ENCODE measurements at regions not wholly inside any gene's neighbourhood (a gene's known extent, or its start where the extent isn't known, plus 50 kb on each side); places are given as distances from the start of the nearest gene placed in this dataset.

DNA sequence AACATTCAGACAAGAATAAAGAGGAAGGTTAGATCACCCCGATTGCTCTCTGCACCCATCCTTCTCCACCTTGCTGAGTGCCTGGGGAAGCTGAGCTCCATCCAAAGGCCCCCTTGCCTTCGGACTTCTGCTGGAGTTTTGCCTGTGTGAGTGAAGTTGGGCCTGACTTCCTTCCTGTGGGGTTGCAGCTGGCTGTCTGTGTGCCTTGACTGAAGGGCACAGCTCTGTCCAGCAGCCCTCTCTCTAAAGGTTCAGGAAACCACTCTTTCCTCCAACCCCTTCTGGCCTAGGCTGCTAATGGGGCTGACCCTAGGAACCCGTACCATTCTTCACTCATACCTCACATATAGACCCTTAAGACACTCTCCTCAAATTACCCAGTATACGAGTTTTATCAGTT is 173.4 kb upstream of the HMCN1 start:
- Mint-ChIP-seq H3K27ac (ENCODE audit: unreplicated experiment) (no peak overlapping the region), H3K36me3 (ENCODE audit: low read depth) (peaks cover 1% of the 10 kb centered on the region), H3K9me3 (ENCODE audit: low read depth) (peaks cover 6% of the 10 kb centered on the region), H3K4me3 (ENCODE audit: unreplicated experiment) (no peak overlapping the region), H3K4me1 (ENCODE audit: low read depth) (peaks cover 62% of the 10 kb centered on the region), H3K27me3 (ENCODE audit: low read depth) (no peaks in the 10 kb centered on the region)
- DNase-seq (ENCODE audit: low spot score), result no peak
- no peak for TF ChIP-seq CTCF (IDR thresholded peaks at IDR 0.05)

GRCh38 chr1:185559684-185560331 is 174.4 kb upstream of the HMCN1 start:
- Mint-ChIP-seq H3K9me3 (ENCODE audit: low read depth) (peaks cover 6% of the 10 kb centered on the region), H3K4me3 (ENCODE audit: unreplicated experiment) (no peak overlapping the region), H3K4me1 (ENCODE audit: low read depth) (peaks cover 53% of the 10 kb centered on the region), H3K36me3 (ENCODE audit: low read depth) (peaks cover 1% of the 10 kb centered on the region), H3K27ac (ENCODE audit: unreplicated experiment) (no peak overlapping the region), H3K27me3 (ENCODE audit: low read depth) (no peaks in the 10 kb centered on the region)
- no peak for DNase-seq (ENCODE audit: low spot score)
- TF ChIP-seq CTCF (IDR thresholded peaks at IDR 0.05), result peak; percentile 59

DNA sequence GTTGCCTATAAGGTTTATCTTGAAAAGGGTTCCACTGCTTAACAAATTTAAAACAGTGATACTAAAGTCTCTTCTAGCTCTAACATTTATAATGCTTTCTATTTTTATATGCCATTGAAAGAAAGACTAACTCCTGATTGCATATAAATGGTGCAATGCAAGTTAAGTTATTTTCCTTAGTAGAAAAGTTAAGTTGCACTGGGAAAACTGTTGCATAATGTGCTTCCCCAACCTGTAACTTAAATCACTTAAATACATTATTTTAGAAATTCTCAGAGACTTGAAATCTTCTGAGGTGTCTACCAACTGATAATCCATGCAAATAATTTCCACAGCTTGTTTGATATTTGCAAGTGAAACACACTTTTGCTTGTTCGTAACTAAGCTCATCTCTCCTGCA is 175.0 kb upstream of the HMCN1 start:
- Mint-ChIP-seq H3K4me1 (ENCODE audit: low read depth) (peaks cover 51% of the 10 kb centered on the region), H3K9me3 (ENCODE audit: low read depth) (peaks cover 6% of the 10 kb centered on the region), H3K36me3 (ENCODE audit: low read depth) (peaks cover 1% of the 10 kb centered on the region), H3K27ac (ENCODE audit: unreplicated experiment) (no peak overlapping the region), H3K4me3 (ENCODE audit: unreplicated experiment) (no peak overlapping the region), H3K27me3 (ENCODE audit: low read depth) (no peaks in the 10 kb centered on the region)
- no peak for DNase-seq (ENCODE audit: low spot score)
- no peak for TF ChIP-seq CTCF (IDR thresholded peaks at IDR 0.05)

GRCh38 chr1:185556561-185556960 is 177.6 kb upstream of the HMCN1 start:
- Mint-ChIP-seq H3K27me3 (ENCODE audit: low read depth) (no peaks in the 10 kb centered on the region), H3K36me3 (ENCODE audit: low read depth) (peaks cover 1% of the 10 kb centered on the region), H3K4me3 (ENCODE audit: unreplicated experiment) (no peak overlapping the region), H3K9me3 (ENCODE audit: low read depth) (peaks cover 10% of the 10 kb centered on the region), H3K4me1 (ENCODE audit: low read depth) (peaks cover 38% of the 10 kb centered on the region), H3K27ac (ENCODE audit: unreplicated experiment) (peak overlapping the region; percentile 18)
- no peak for DNase-seq (ENCODE audit: low spot score)
- TF ChIP-seq CTCF (IDR thresholded peaks at IDR 0.05), result no peak

DNA sequence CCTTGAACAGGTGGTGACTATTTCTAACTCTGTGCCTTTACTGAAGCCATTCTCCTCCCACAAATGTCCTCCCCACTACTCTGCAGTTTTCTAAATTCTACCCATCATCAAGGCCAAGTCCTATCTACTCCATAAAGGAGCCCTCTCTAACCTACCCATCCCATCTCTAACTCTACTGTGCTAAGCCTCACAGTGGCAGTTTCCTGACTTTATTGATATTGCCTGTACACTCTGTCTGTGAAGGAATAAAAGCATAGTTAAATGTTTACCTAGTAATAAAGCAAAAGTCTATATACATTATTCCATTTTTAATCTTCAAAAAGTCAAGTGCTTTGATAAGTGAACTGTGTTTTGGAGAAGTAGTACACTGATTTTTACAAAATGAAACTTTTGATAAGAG is 178.4 kb upstream of the HMCN1 start:
- Mint-ChIP-seq H3K4me1 (ENCODE audit: low read depth) (peaks cover 35% of the 10 kb centered on the region), H3K4me3 (ENCODE audit: unreplicated experiment) (no peak overlapping the region), H3K27me3 (ENCODE audit: low read depth) (no peaks in the 10 kb centered on the region), H3K36me3 (ENCODE audit: low read depth) (peaks cover 1% of the 10 kb centered on the region), H3K9me3 (ENCODE audit: low read depth) (peaks cover 10% of the 10 kb centered on the region), H3K27ac (ENCODE audit: unreplicated experiment) (no peak overlapping the region)
- no peak for TF ChIP-seq CTCF (IDR thresholded peaks at IDR 0.05)
- DNase-seq (ENCODE audit: low spot score), result no peak
